ENCODE measurements at regions not wholly inside any gene's neighbourhood (a gene's known extent, or its start where the extent isn't known, plus 50 kb on each side); places are given as distances from the start of the nearest gene placed in this dataset.

GRCh38 chr20:11347738-11348137 lies 570.0 kb upstream of the BTBD3 start:
- TF ChIP-seq CTCF (IDR thresholded peaks at IDR 0.05; ENCODE audit: low read length): no peak
- TF ChIP-seq EZH2 (optimal IDR thresholded peaks at IDR 0.05; ENCODE audit: low read depth, low read length): no peak
- TF ChIP-seq EZH2phosphoT487 (IDR thresholded peaks at IDR 0.05; ENCODE audit: low read length): no peak
